HG02763 (cell line): ENCODE measurements at regions not wholly inside any gene's neighbourhood (a gene's known extent, or its start where the extent isn't known, plus 50 kb on each side); places are given as distances from the start of the nearest gene placed in this dataset.
"Not testable (repeated sequence)": the region's sequence is repeated elsewhere in the genome, so short reads cannot be mapped to it uniquely, and the experiment has no call there.

Source experiments
- ATAC-seq: cut with Tn5 transposase; IDR thresholded peaks from one replicate; pipeline ENCODE4 v1.9.1; 2021; ENCODE audit warnings: mild to moderate bottlenecking, moderate library complexity; ENCODE audit not compliant: unreplicated experiment

DNA sequence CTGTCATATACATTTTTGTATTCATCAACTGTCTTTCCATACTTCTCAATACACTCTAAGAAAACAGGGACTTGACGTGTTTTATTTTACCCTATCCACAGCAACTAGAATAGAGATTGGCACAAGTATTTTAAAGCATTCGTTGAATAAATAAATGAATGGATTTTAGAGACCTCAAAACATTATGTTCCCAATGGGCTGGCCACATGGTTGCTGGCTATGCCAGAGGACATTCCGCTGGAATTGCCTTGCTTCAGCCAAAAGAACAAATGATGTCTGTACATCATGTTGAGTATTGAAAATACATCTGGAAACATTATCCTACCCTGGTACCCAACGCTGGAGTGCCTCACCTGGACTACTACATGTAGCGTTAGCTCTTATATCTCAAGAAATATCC is 132.8 kb upstream of the RAP1B start:
- no peak for ATAC-seq

DNA sequence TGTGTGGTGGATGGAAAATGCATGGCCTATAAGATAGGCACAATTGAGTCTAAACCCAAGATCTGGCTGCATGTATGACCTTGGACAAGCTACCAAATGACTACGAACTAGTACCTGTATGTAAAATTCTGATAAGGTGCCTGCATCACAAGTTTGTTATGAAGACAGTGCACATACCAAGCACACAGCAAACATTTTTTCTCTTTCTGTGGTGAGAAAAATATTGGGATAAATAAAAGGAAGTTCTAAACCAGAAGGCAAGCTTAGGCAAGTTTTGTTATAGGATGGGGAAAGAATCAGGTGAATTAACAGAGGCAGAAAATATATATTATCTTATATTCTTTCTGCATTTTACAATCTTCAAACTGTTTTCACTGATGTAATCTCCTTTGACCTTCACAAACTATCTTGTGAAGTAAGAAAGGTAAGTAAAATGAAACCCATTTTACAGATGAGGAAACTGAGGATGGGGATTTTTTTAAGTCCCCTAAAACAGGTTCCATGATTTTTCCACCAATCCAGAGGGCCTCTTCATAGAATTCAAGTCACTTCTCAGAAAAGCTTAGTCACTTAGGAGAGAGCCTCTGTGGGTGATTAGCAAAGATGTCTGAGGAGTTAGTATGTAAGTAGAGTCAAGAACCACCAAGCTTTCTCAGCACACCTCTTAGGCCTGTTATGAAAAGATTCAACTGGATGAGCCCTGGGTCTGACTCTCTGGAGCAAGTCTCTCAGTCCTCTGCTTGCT is 132.0 kb upstream of the RAP1B start:
- no peak for ATAC-seq

DNA sequence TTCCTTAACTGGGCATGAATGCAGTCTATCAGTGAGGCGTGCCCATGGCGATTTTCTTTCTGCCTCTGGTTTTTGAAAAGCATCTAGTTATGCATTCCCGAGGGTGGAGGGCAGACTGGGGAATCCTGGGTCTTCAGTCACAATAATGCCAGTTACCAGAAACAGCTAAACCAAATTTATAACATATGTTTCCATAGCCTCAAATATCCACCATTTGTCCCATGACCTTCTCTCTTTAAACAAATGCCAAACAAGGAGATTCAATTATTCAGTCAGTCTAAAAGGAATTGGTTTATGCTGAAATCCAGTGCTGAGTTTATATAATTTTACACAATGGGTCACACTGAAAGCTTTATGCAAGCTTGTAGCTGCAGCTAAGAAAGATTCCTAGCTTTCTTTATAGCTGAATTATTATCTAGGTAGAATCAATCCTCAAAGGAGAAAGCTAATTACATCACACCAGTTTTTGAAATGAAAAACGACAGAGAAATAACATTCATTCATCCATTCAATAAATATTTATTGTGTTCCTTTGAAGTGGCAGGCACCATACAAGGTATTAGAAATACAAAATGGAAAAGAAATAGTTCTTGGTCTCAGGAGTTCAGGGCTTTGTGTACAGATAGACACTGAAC is 131.3 kb upstream of the RAP1B start:
- ATAC-seq, result no peak

DNA sequence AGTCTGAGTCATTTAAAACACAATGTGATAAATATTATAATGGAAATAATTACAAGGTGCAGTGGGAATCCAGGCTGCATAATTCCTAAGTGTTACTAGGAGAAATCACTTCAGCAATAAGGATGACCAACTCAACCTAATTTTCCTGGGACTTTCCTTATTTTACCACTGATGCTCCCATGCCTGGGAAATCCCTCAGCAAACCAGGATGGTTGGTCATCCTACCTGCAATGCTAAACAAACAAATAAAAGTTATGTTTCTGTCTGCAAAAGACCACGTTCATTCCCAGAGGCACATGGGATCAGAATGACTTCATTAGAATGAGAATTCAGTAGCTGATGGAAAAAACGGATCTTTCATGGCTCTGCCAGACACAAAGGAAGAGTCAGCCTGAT is 130.8 kb upstream of the RAP1B start:
- no peak for ATAC-seq

DNA sequence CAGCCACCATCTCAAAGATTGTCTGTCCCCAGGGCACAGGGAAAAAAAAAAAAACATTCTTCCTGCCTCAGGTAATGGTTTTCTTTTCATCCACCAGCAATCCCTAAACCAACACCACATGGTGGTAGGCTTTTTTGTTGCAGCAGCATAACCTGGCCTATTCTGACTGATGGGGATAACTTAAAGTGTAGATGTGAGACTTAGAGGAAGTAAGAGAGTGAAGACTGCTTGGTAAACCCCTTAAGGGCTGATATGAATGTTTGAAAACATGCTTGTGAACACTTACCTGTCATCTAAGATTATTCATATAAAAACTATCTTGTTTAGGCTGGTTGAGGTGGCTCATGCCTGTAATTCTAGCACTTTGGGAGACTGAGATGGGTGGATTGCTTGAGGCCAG is 130.2 kb upstream of the RAP1B start:
- no peak for ATAC-seq

DNA sequence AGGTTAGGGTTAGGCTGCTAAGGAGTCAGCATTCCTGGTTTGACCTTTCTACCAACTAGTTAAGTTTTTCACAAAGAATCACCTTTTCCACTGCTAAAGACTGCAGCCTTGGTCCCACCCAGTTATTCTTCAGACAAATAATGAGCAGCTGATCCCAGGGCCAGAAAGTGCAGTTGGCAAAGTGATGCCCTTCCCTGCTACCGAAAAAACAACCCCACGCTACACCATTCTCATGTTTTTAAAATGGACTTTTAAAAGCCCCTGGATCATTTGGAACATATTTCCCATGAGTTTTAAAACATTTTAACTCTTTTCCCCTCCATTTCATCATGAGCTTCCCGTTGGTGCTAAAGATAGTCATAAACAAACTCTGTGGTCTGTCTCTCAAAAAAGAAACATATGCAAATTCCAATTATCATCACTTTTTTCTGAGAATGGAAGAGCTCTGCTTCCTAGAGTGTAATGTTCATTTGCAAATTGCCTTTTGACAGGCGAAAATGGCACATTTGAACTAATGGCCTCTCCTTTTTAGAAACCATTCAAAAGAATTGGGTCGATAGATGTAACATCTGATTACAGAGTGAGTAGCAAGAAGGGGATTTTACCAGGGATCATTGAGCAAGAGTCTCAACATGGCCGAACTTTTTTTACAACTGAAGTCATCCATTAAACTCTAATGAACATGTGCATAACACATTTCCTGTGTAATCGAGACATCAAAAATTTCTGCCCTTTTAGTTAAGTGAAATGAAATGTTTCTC is 129.3 kb upstream of the RAP1B start:
- ATAC-seq, result peak; percentile 67

DNA sequence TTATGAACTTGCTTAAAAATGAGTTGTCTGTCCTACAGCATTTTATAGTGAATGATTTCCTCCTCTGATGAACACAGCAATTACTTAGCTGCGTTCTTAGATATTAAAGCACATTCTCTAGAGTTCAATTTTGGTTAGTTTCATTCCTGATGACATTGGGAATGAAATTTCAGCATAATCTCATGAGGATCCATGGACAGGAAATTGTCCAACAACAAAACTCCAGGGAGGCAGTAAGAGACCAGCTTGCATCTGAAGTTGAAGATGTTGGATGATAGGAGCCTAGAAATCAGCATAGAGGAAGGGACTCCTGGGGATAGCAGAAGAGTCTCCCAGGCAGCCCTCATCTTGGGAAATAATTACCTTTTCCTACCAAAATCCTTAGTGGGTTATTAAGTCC is 128.7 kb upstream of the RAP1B start:
- no peak for ATAC-seq

DNA sequence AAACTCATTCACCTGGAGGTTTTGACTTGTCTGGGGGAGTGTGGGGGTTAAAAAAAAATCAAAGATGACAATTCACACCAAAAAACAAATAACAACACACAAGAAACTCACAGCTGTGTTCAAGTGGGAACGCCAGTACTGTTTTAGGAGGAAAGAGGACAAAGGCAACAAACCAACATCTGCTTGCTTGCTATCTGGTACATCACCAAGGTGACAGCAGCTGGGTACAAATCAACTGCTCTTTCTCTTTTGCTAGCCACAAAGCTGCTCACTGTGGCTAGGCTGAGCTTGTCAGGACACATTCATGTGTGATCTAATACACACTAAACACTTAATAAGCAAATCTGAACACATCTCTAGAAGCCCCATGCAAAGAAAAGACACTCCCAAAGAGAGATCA is 128.0 kb upstream of the RAP1B start:
- peak; percentile 60 for ATAC-seq

DNA sequence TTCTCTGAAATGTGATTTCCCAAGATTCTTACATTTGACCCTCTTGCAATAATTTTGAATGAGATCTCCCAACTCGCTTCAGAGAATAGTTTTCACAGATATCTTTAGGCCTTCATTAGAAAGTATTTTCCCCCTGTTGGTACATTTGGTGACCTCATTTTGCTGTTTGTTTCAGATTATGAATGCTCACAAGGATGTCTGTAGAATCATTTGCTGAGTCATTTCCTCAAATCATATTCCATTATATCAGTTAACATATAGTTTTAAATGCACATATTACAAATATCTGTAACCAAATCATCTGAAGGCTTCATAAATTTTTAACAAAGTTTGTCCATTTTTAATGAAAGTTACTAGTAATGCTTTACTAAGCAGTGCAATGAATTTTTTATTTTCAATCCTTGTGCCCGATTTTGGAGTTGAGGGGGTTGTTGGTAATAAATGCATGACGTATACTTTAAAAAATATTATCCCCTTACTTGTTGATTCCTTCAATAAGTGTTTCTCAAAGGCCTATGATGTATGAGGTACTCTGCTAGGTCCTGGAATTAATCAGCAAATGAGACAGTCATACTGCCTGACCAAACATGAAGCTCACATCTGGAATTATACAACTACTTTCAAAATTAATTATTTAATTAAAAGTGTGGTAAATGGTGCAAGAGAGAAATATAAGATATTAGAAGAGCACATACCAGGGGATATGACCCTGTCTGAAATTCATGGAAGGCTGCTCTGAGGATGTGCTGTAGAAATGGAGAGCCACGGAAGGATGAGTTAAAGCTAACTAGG is 126.9 kb upstream of the RAP1B start:
- ATAC-seq, result no peak

DNA sequence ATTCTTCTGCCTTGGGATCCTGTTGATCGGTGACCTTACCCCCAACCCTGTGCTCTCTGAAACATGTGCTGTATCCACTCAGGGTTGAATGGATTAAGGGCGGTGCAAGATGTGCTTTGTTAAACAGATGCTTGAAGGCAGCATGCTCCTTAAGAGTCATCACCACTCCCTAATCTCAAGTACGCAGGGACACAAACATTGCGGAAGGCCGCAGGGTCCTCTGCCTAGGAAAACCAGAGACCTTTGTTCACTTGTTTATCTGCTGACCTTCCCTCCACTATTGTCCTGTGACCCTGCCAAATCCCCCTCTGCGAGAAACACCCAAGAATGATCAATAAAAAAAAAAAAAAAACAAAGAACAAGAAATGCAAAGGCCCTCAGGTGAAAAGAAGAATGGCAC is 126.1 kb upstream of the RAP1B start:
- ATAC-seq, result not testable (repeated sequence)

DNA sequence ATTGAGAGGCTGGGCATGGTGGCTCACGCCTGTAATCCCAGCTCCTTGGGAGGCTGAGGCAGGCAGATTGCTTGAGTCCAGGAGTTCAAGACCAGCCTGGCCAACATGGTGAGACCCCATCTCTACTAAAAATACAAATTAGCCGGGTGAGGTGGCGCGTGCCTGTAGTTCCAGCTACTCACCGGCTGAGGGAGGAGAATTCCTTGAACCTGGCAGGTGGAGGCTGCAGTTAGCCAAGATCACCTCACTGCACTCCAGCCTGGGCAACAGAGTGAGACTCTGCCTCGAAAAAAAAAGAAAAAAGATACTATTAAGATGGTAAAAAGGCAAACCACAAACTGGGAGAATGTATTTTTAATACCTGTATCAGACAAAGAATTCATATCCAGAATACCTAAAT is 124.2 kb upstream of the RAP1B start:
- not testable (repeated sequence) for ATAC-seq

DNA sequence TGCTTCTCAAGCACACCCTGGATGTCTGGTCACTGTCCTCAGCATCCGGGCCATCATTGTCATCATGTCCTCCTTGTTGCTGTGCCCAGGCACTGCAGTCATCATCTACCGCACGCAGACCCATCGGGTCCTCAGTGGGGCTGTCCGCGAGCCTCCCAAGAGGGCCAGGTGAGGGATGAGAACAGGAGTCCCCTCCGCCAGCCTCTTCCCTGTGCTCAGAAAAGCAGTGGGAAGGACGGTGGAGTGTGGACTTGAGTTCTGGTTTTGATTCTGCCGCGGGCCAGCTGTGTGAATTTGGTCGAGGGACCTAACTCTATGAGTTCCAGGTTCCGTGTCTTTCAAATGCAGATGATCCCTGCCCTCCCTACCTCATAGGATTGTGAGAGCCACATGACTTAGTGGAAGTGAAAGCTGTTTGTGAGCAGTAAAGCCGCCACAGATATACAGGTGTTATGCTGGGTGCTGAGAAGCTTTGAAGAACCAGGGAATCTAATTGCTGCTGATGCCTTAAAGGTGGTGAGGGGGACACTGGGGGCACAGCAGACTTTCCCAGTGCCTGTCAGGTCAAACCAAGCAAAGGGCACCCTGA is 122.9 kb upstream of the RAP1B start:
- ATAC-seq, result no peak

DNA sequence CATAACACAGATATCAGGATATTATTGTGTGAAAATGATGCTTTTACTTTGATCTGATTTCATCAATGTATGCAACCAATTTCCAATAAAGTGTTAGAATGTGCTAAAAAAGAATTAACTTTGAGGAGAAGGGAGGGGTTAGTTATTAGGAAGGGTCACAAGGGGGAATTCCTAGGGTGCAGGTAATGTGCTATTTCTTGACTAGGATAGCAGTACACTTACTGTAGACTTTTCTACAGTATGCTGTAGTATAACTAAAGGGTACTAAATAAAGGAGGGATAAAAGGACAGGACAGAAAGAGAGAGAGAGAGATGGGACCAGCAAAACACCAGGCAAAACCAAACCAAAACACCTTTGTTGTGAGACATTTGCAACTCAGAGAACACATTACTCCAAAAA is 121.4 kb upstream of the RAP1B start:
- no peak for ATAC-seq

DNA sequence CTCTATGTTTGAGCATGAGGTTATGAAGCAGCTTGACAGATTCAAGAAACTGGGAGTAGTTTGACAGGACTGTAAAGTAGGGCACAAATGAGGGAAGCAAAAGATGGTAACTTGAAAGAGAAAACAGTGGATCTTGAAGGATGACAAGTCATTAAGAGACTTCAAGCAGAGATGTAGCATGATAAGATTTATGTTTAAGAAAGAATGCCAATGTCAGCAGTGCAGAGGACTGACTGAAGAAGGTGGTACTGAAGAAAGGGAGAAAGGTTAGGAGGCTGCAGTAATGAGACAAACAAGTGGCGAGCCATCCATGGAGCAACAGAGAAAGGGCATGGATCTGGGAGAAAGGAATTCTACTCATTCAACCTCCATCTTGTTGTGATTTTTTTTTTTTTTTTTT is 120.2 kb upstream of the RAP1B start:
- no peak for ATAC-seq

DNA sequence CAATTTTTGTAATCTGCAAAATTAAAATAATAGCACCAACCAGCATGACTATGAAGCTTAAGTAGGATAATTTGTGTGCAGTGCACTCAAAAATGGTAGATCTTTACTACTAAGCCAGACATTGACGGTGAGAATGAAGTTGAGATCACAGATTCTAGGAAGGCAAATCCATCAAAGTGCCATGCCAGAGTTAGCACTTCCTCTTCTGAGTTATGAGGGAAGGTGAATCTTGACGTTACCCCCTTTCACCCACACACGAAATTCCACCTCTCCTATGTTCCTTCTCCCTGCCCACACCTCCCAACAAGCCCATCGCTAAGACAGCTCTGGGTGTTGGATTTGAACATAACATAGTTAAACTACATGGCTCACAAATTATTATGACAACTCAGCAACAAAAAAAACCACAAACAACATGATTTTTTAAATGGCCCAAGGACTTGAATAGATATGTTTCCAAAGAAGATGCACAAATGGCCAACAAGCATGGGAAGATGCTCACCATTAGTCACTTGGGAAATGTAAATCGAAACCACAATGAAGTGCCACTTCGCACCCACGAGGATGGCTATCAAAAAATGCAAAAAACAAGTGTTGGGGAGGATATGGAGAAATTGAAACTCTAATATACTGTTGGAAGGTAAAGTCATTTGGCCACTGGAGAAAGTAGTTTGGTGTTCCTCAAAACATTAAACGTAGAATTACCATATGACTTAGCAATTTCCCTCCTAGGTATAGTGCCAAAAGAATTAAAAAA is 119.3 kb upstream of the RAP1B start:
- ATAC-seq, result no peak

DNA sequence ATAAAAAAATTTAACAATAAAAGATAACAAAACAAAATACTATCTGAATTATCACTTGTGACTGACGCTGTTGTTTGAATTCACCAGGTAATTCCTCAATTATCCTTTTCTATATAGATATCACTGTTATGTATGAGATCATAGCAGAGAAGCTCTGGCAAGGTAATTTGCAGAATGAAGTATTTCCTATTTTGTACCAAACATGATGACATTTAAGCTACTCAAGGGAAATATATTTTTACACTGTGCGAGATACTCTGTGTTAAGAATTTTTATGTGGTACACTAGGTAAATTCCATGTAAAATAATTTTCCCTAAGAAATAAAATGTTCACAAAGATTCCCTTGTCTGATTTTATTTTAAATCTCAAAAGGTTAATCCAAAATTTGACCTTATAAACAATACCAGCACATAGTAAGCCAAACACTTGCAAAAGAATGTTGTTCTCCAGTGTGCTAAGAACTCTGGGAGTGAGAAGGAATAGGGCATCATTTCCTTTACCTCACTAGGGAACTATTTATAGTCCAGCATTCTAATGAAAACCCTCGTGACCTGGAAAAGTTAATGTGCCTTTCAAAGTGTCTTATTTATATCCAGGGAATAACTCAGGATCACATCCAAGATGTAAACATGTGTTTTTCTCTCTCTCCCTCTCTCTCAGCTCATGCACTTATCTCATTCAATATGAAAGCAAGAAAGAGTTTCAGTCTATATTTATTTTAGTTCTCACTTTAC is 115.2 kb upstream of the RAP1B start:
- no peak for ATAC-seq

DNA sequence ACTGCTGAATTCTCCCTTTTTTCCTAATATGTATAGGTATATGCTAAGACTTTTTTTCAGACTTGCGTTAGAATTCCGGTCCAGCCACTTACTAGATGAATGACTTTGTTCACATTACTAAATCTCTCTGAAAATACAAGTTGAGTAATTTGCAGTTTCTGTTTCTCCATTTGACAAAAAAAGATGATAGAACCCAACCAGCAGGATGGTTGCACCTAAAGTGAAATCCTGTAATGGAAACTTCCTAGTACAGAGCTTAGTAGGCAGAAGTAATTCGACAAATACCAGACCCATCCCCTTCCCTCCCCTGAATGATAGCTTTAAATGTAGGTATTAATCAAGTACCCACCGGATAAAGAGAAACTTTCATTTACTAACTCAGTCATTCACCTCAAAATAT is 113.6 kb upstream of the RAP1B start:
- no peak for ATAC-seq

DNA sequence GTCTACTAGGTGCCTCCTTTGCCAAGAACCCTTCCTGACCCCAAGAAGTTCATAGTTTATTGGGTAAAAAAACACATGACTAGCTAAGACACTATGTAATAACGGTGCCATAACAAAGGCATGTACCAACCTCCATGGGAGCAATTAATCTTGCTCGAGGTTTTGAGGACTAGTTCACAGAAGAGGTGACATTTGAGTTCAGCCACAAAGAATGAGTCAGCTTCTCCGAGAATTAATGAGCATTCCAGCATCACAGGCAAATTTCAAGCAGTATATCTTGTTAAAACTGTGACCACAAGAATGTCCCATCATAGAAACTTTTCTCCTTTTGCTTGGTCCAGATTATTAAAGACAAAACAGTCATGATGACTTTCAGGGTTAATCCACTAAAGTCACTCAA is 113.0 kb upstream of the RAP1B start:
- no peak for ATAC-seq

DNA sequence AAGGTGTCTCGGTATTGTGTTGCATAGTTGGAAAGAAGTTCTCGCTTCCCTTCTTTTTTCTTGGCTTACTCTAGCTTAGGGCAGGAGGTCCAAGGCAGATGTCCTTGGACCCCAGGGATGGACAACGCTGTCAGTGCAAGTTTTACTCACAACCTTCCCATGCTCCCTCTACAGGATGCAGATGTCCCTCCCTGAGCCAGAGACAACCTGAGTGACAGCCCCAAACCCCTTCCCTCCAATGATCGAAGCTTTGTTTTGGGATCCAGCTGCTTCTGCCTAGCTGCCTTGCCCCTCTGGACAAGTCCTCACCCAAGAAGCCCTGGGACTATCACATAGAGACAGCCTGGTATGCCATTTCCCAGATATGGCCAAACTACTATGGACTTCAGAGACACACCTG is 112.0 kb upstream of the RAP1B start:
- no peak for ATAC-seq

DNA sequence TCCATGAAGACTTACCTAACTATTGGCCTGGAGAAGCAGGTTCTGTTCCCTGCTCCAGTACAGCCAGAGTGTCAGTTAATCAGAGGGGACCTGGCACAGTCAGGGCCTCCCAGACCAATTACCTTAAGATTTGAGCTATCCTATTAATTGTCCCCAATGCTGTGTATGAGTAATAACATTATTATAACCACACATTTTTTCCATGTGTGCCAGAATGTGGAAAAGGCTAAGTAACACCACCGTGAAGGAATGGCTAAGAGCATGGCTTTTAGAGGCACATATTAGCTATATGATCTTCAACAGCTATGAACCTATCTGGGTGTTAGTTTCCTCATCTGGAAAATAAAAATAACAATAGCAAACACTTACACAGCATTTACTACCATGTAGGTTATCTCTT is 111.1 kb upstream of the RAP1B start:
- ATAC-seq, result no peak
